K562 (cell line): ENCODE measurements at regions not wholly inside any gene's neighbourhood (a gene's known extent, or its start where the extent isn't known, plus 50 kb on each side); places are given as distances from the start of the nearest gene placed in this dataset.

Source experiments
- ATAC-seq: fragments of 200-7000 bp; cut with Tn5 transposase; 3 replicates; pipeline ENCODE4 v1.9.1; 2020; ENCODE audit warnings: moderate library complexity
- BruUV-seq: library from RNA; stranded (reverse); fragments of 400-500 nt; replicated peaks from 2 replicates; lab custom pipeline; 2021; lab: Mats Ljungman, UMichigan
- CTCF ChIA-PET: fragments of 300-600 bp; formaldehyde crosslinking; extraction: SDS; loops from one replicate; lab custom pipeline; 2021; ENCODE audit warnings: low intra/inter-chr PET ratio; lab: Yijun Ruan, JAX
- POLR2A ChIA-PET: fragments of 300-600, 350-650 bp; sonication (Branson Sonifier 250); formaldehyde crosslinking; extraction: SDS; loops from one replicate; lab custom pipeline; 2021; ENCODE audit warnings: antibody characterized with exemption, inconsistent platforms; lab: Yijun Ruan, JAX
- DNase-seq, 4 experiments: peaks; one replicate each; pipeline versions ENCODE4 v3.0.0 to v3.0.0-alpha.2; 2011 to 2018; ENCODE audit warnings: low spot score in 3 of 4, mixed read lengths in 3 of 4; ENCODE audit errors: extremely low read depth in 1 of 4
- FAIRE-seq: peaks from 2 replicates; lab custom pipeline; 2011; peaks lifted over from hg19 to GRCh38; lab: Jason Lieb, UNC
- H2AFZ ChIP-seq: 2 replicates; pipeline ENCODE4 v1.6.0; 2011; ENCODE audit warnings: low read depth, low read length, control low read depth, inconsistent platforms
- H3K27ac ChIP-seq: fragments of 200-600 bp; 3 replicates; pipeline ENCODE4 v1.8.0; 2011; ENCODE audit warnings: low read depth, mild to moderate bottlenecking, control low read depth, inconsistent platforms, low read length, moderate library complexity, mixed read lengths; ENCODE audit errors: extremely low read depth
- H3K27me3 ChIP-seq, 2 experiments: fragments of 300-600 bp in 1 of 2; 2 replicates in 1 of 2; 3 replicates in 1 of 2; pipeline versions ENCODE4 v1.6.0 to v1.8.0; 2011; ENCODE audit warnings: inconsistent platforms in 2 of 2, low read length in 2 of 2, mild to moderate bottlenecking in 1 of 2, mixed read lengths in 1 of 2, moderate library complexity in 1 of 2; ENCODE audit not compliant: control insufficient read depth in 2 of 2, insufficient read depth in 2 of 2
- H3K36me3 ChIP-seq: fragments of 300-600 bp; 3 replicates; pipeline ENCODE4 v1.8.0; 2011; ENCODE audit warnings: mild to moderate bottlenecking, low read length, inconsistent platforms; ENCODE audit not compliant: control insufficient read depth, insufficient read depth
- H3K4me1 ChIP-seq, 2 experiments: fragments of 200-600 bp in 1 of 2; replicated peaks in 1 of 2; 2 replicates in 1 of 2; 3 replicates in 1 of 2; pipeline versions ENCODE4 v1.5.1 to v1.8.0; 2011; ENCODE audit warnings: inconsistent platforms in 2 of 2, low read length in 2 of 2, mild to moderate bottlenecking in 1 of 2, mixed read lengths in 1 of 2, moderate library complexity in 1 of 2; ENCODE audit not compliant: control insufficient read depth in 2 of 2, insufficient read depth in 2 of 2
- H3K4me2 ChIP-seq: 2 replicates; pipeline ENCODE4 v1.6.1; 2011; ENCODE audit warnings: low read length, control low read depth, inconsistent platforms, mixed read lengths; ENCODE audit not compliant: insufficient read depth
- H3K4me3 ChIP-seq: fragments of 200-600 bp; sonication (generic), shearing (Covaris generic); 2 replicates; pipeline ENCODE4 v1.5.1; 2016; ENCODE audit warnings: control low read depth, inconsistent platforms
- H3K79me2 ChIP-seq: fragments of 200-600 bp; 3 replicates; pipeline ENCODE4 v1.8.0; 2011; ENCODE audit warnings: low read length, inconsistent platforms; ENCODE audit not compliant: control insufficient read depth, insufficient read depth
- H3K9ac ChIP-seq, 2 experiments: 2 replicates each; pipeline versions ENCODE4 v1.6.0 to v1.6.1; 2011; ENCODE audit warnings: low read depth in 2 of 2, low read length in 2 of 2, control low read depth in 1 of 2, inconsistent platforms in 1 of 2, mild to moderate bottlenecking in 1 of 2, mixed read lengths in 1 of 2; ENCODE audit not compliant: insufficient read depth in 1 of 2
- H3K9me1 ChIP-seq: one replicate; pipeline ENCODE4 v1.6.0; 2011; ENCODE audit warnings: inconsistent platforms, mild to moderate bottlenecking, low read length, moderate library complexity; ENCODE audit not compliant: control insufficient read depth, insufficient read depth
- H3K9me3 ChIP-seq: replicated peaks from 2 replicates; pipeline ENCODE4 v1.5.1; 2011; ENCODE audit warnings: low read depth, low read length, inconsistent platforms; ENCODE audit not compliant: control insufficient read depth, insufficient read depth
- H4K20me1 ChIP-seq: replicated peaks from 2 replicates; pipeline ENCODE4 v1.6.1; 2011; ENCODE audit warnings: low read length, inconsistent platforms, mixed read lengths; ENCODE audit not compliant: control insufficient read depth, insufficient read depth
- ADNP ChIP-seq: fragments of 200-800 bp; sonication (Bioruptor generic); IDR thresholded peaks from 2 replicates; pipeline ENCODE4 v1.6.1; 2016; ENCODE audit warnings: missing genetic modification characterization, missing compliant biosample characterization
- FOXK1 ChIP-seq: sonication (generic); formaldehyde crosslinking; IDR thresholded peaks from 2 replicates; pipeline ENCODE4 v1.8.0; 2022; ENCODE audit warnings: missing genetic modification reagents, mild to moderate bottlenecking, borderline replicate concordance
- KLF1 ChIP-seq: fragments of 450-650 bp; IDR thresholded peaks from 2 replicates; pipeline ENCODE4 v1.6.1; 2016; ENCODE audit warnings: missing genetic modification characterization, missing compliant biosample characterization
- LEF1 ChIP-seq: fragments of 450-650 bp; IDR thresholded peaks from 2 replicates; pipeline ENCODE4 v1.6.1; 2016; ENCODE audit warnings: mild to moderate bottlenecking
- POU5F1 ChIP-seq: fragments of 150-350 bp; IDR thresholded peaks from 2 replicates; pipeline ENCODE4 v1.6.1; 2014; ENCODE audit warnings: borderline replicate concordance, low read length, low read depth, mild to moderate bottlenecking; ENCODE audit not compliant: partially characterized antibody
- PTRF ChIP-seq: fragments of 450-650 bp; IDR thresholded peaks from 2 replicates; pipeline ENCODE4 v1.6.1; 2016; ENCODE audit warnings: mild to moderate bottlenecking, missing genetic modification characterization, missing compliant biosample characterization
- RBM15 ChIP-seq: fragments of 200-400 bp; formaldehyde crosslinking; IDR thresholded peaks from 2 replicates; pipeline ENCODE4 v1.6.1; 2018; ENCODE audit warnings: mild to moderate bottlenecking, low read length, moderate library complexity; ENCODE audit not compliant: insufficient read depth
- TBL1XR1 ChIP-seq, 2 experiments: IDR thresholded peaks; 2 replicates each; pipeline ENCODE4 v1.6.1; 2012; ENCODE audit warnings: improper control_type of control experiment in 2 of 2, low read length in 2 of 2, mild to moderate bottlenecking in 1 of 2
- TEAD1 ChIP-seq, 2 experiments: fragments of 450-650 bp in 1 of 2; sonication (generic) in 1 of 2; formaldehyde crosslinking; IDR thresholded peaks; 2 replicates each; pipeline versions ENCODE4 v1.4.0 to v1.8.0; 2020 to 2022; ENCODE audit warnings: mild to moderate bottlenecking in 2 of 2, missing genetic modification reagents in 1 of 2
- WGBS: fragments of 100-300 bp; shearing (Covaris generic); methylation state at CpG from one replicate; pipeline ENCODE4 v1.1.6; 2016; ENCODE audit warnings: low coverage, mixed read lengths; ENCODE audit not compliant: insufficient coverage; ENCODE audit errors: missing lambda C conversion rate; 5-methylcytosine and 5-hydroxymethylcytosine counted together
- in situ Hi-C: fragments of 300-500 bp; cut with MboI; formaldehyde crosslinking; loops from 4 replicates; pipeline ENCODE4 v1.15.0; 2018; ENCODE audit warnings: inconsistent platforms, mixed read lengths
- intact Hi-C: fragments of 100-400 bp; cut with micrococcal nuclease; formaldehyde crosslinking; loops from 2 replicates; pipeline ENCODE4 v1.14.2; 2022
- TF ChIP-seq, protein P1 (sequence below): fragments of 200-800 bp; sonication (Bioruptor generic); IDR thresholded peaks from 2 replicates; pipeline ENCODE4 v1.6.1; 2017; ENCODE audit warnings: missing genetic modification characterization, missing compliant biosample characterization

DNA sequence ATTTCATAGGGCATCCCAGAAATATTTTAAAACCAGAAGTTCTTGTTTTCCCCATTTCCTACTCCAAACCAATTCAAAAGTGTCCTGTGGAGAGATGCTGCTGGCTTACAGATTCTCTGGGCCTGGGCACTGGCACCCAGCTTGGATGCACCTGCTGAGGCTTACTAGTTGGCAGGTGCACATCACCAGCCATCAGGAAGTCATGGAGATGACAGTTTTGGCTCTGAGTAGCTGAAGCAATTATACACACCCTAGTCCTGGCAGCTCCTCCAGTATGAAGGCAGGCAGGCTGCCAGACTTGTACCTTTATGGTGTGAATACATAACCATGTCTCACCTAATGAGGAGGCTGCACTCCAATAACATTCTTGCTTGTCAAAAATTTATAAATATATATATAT, 276.6 kb upstream of the GHITM start (continued):
- no peak for TF ChIP-seq RBM15
- no peak for TF ChIP-seq KLF1 (tag)
- TF ChIP-seq TEAD1 (CRISPR knock-in tag; IDR thresholded peaks at IDR 0.05), result no peak

DNA sequence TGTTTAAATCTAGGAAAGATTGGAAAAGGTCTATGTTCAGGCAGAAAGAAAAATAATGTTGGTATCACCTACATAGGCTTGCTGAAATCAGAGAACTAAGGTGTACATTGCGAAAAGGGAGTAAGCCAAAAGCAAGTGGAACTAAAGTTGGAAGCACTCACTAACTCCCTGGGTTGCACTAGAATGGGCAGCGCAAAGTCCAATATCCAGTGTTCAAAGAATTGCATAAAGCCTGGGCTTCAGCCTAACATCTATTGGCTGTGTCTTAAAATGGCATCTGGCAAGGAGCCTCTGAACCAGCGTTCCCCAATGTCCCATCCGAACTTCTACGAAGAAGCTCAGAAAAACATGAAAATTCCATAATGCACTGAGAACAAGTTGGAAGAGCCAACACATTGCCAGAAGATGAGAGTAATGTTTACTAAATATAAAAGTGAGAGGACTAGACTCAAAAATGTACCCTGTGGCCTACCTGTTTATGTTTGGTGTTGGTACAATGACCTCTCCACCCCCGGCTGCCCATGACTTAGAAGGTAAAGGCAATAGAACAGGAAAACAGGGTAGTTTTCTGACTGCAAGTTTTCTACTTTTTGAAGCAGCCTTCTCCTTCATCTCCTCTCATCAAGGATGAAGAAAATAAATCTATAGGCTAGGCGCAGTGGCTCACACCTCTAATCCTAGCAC, 275.9 kb upstream of the GHITM start:
- WGBS, result under 1% methylated on average over 7 of the region's 7 CpGs
- in situ Hi-C loops, result no loop called here
- FAIRE-seq (no peak), ATAC-seq (no peak), DNase-seq (no peak)
- Histone ChIP-seq H3K79me2 (no peaks in the 10 kb centered on the region), H4K20me1 (no peaks in the 10 kb centered on the region), H3K9ac (no peak overlapping the region), H3K4me2 (no peak overlapping the region), H3K4me1 (no peaks in the 10 kb centered on the region), H2AFZ (no peak overlapping the region), H3K36me3 (no peaks in the 10 kb centered on the region), H3K27me3 (no peaks in the 10 kb centered on the region), H3K27ac (no peak overlapping the region), H3K4me3 (no peak overlapping the region), H3K9me1 (no peaks in the 10 kb centered on the region), H3K9me3 (no peaks in the 10 kb centered on the region)
- ChIA-PET CTCF (no interaction called here), POLR2A (no interaction called here)
- no TSS peak for BruUV-seq
- TF ChIP-seq, protein P1, sequence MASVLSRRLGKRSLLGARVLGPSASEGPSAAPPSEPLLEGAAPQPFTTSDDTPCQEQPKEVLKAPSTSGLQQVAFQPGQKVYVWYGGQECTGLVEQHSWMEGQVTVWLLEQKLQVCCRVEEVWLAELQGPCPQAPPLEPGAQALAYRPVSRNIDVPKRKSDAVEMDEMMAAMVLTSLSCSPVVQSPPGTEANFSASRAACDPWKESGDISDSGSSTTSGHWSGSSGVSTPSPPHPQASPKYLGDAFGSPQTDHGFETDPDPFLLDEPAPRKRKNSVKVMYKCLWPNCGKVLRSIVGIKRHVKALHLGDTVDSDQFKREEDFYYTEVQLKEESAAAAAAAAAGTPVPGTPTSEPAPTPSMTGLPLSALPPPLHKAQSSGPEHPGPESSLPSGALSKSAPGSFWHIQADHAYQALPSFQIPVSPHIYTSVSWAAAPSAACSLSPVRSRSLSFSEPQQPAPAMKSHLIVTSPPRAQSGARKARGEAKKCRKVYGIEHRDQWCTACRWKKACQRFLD (CRISPR knock-in tag), result no peak
- TF ChIP-seq PTRF (tag), result no peak
- no peak for TF ChIP-seq TBL1XR1 (IDR thresholded peaks at IDR 0.05; ENCODE audit: low read length in 2 of 2)
- TF ChIP-seq ADNP (tag), result no peak
- TF ChIP-seq FOXK1 (CRISPR knock-in tag), result no peak
- no peak for TF ChIP-seq POU5F1
- TF ChIP-seq LEF1, result no peak
- no peak for TF ChIP-seq RBM15
- intact Hi-C loops, result no loop called here
